ENCODE measurements at regions not wholly inside any gene's neighbourhood (a gene's known extent, or its start where the extent isn't known, plus 50 kb on each side); places are given as distances from the start of the nearest gene placed in this dataset.

DNA sequence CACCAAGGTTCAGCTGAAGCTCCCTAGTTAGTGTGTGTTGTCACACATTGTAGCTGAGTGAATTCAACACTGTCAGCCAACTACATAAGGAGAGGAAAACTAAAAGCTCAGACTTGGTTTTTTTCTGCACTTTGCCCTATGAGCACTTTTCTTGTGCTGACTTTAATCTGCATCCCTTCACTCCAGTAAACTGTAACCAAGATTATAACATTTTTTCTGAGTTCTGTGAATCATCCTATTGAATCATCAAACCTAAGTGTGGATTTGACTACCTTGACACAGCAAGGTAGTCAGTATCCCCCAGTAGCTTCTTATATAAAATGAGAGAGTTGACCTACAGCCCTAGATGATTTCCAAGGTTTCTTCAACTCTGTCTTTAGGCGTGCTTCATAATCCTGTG lies 325.0 kb downstream of the AGTPBP1 start:
- Histone ChIP-seq H3K27me3 (no peaks in the 10 kb centered on the region), H3K4me3 (no peak overlapping the region), H3K36me3 (no peaks in the 10 kb centered on the region), H3K27ac (no peak overlapping the region), H3K4me1 (no peaks in the 10 kb centered on the region), H3K9me3 (no peaks in the 10 kb centered on the region)
- TF ChIP-seq, protein P1, sequence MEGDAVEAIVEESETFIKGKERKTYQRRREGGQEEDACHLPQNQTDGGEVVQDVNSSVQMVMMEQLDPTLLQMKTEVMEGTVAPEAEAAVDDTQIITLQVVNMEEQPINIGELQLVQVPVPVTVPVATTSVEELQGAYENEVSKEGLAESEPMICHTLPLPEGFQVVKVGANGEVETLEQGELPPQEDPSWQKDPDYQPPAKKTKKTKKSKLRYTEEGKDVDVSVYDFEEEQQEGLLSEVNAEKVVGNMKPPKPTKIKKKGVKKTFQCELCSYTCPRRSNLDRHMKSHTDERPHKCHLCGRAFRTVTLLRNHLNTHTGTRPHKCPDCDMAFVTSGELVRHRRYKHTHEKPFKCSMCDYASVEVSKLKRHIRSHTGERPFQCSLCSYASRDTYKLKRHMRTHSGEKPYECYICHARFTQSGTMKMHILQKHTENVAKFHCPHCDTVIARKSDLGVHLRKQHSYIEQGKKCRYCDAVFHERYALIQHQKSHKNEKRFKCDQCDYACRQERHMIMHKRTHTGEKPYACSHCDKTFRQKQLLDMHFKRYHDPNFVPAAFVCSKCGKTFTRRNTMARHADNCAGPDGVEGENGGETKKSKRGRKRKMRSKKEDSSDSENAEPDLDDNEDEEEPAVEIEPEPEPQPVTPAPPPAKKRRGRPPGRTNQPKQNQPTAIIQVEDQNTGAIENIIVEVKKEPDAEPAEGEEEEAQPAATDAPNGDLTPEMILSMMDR (IDR thresholded peaks at IDR 0.05) = no peak
- DNase-seq (ENCODE audit: low spot score in 2 of 2) = no peak
- intact Hi-C loops (cut with DNase I) = no loop called here

DNA sequence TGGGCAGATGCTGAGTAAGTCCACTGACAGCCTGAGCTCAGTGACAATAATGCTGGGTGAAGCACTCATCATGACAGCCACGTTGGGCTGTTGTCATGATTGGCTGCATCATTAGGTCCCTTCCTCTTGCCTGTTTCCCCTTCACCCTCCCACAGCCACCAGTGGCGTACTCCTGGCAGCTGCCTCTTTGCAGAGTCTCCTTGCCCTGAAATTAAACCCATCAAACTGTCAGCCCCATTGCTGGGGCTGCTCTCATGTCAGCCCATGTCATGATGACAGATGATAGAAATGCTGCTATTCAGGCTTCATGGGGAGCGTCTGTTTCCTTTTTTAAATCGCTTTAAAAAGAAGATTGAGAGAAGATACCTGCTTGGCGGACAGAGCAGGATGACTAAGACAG lies 327.4 kb downstream of the AGTPBP1 start:
- Histone ChIP-seq H3K4me3 (no peak overlapping the region), H3K9me3 (no peaks in the 10 kb centered on the region), H3K27me3 (no peaks in the 10 kb centered on the region), H3K27ac (no peak overlapping the region), H3K36me3 (no peaks in the 10 kb centered on the region), H3K4me1 (no peaks in the 10 kb centered on the region)
- intact Hi-C loops (cut with DNase I) = no loop called here
- no peak for DNase-seq (ENCODE audit: low spot score in 2 of 2)
- TF ChIP-seq, protein P1 (IDR thresholded peaks at IDR 0.05) = no peak

DNA sequence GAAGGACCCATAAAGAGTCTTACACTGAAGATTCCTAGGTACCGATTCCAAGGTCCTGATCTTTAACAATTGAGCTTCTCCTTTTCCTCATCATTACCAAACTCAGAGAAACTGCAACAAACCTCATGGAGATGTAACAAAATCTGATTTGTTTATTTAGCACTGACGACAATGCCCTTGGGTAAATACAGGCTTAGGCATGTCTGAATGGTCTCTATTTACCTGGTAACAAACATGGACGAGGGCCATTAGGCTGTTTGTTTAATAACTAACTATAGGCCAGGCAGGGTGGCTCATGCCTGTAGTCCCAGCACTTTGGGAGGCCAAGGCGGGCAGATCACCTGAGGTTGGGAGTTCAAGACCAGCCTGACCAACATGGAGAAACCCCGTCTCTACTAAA lies 333.3 kb downstream of the AGTPBP1 start:
- Histone ChIP-seq H3K4me1 (no peaks in the 10 kb centered on the region), H3K27me3 (no peaks in the 10 kb centered on the region), H3K36me3 (no peaks in the 10 kb centered on the region), H3K4me3 (no peak overlapping the region), H3K27ac (no peak overlapping the region), H3K9me3 (no peaks in the 10 kb centered on the region)
- DNase-seq (ENCODE audit: low spot score in 2 of 2) = no peak
- TF ChIP-seq, protein P1 (IDR thresholded peaks at IDR 0.05) = no peak
- intact Hi-C loops (cut with DNase I) = no loop called here

DNA sequence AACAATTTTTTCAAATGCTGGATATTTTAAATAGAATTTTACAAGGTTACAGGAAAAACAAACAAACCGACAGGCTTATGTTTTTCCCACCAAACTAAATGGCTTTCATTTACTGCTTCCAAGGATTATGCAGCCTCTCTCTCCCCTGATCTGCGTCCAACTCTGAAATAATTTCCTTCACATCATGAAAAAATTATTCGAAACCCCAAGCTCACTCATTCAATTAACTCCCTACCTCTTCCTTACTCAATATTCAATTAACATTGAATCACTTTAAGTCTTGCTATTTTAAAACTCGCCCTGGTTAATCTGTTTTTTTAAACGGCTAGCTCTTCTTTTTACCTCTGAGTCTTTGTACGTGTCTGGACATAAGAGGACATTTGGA lies 336.2 kb downstream of the AGTPBP1 start:
- no peaks in the 10 kb centered on the region for H3K4me1 ChIP-seq
- no peak overlapping the region for H3K4me3 ChIP-seq
- DNase-seq (ENCODE audit: low spot score in 2 of 2) = no peak
- H3K9me3 ChIP-seq = no peaks in the 10 kb centered on the region
- TF ChIP-seq, protein P1 (IDR thresholded peaks at IDR 0.05) = no peak
- H3K36me3 ChIP-seq = no peaks in the 10 kb centered on the region
- no peak overlapping the region for H3K27ac ChIP-seq
- no peaks in the 10 kb centered on the region for H3K27me3 ChIP-seq
- intact Hi-C loops (cut with DNase I) = no loop called here

DNA sequence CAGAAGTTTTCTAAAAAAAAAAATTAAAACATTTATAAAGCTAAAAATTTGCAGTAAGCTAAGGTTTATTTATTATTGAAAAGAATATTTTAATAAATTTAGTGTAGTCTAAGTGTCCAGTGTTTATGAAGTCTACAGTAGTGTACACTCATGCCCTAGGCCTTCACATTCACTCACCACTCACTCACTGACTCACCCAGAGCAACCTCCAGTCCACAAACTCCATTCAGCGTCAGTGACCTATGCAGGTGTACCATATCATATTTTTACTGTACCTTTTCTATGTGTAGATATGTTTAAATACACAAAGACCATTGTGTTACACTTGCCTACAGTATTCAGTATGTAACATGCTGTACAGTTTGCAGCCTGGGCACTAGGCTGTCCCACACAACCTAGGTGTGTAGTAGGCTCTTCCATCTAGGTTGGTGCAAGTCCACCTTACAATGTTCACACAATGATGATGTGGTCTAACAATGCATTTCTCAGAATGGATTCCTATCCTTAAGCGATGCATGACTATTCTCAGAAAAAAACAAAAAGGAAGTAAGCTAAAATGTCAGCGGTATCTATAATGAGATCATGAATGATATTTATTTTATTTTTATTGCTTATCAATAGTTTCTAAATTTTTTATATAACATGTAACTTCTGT lies 336.7 kb downstream of the AGTPBP1 start:
- intact Hi-C loops (cut with DNase I) = no loop called here
- H3K9me3 ChIP-seq = no peaks in the 10 kb centered on the region

More for the DNA sequence above, 336.7 kb downstream of the AGTPBP1 start:
- DNase-seq (ENCODE audit: low spot score in 2 of 2) = no peak
- TF ChIP-seq, protein P1 (IDR thresholded peaks at IDR 0.05) = no peak
- Histone ChIP-seq H3K36me3 (no peaks in the 10 kb centered on the region), H3K4me1 (no peaks in the 10 kb centered on the region), H3K27me3 (no peaks in the 10 kb centered on the region), H3K27ac (no peak overlapping the region), H3K4me3 (no peak overlapping the region)
